OCI-LY1 (cell line): ENCODE measurements at regions not wholly inside any gene's neighbourhood (a gene's known extent, or its start where the extent isn't known, plus 50 kb on each side); places are given as distances from the start of the nearest gene placed in this dataset.

Experiments used
- CTCF ChIP-seq: fragments of 200-600 bp; sonication (generic), shearing (Covaris generic); IDR thresholded peaks from 2 replicates; pipeline ENCODE4 v1.5.1; 2017; ENCODE audit warnings: mild to moderate bottlenecking, antibody characterized with exemption, low read length, moderate library complexity, mixed read lengths
- EZH2 ChIP-seq: fragments of 200-600 bp; sonication (generic), shearing (Covaris generic); IDR thresholded peaks from 2 replicates; pipeline ENCODE4 v1.8.0; 2017; ENCODE audit warnings: borderline replicate concordance, mixed run types, mild to moderate bottlenecking, antibody characterized with exemption, low read length, moderate library complexity, mixed read lengths

GRCh38 chr1:30403061-30403645 is 320.2 kb downstream of the MATN1 start:
- TF ChIP-seq CTCF (no peak), EZH2 (no peak)
